ENCODE measurements at regions not wholly inside any gene's neighbourhood (a gene's known extent, or its start where the extent isn't known, plus 50 kb on each side); places are given as distances from the start of the nearest gene placed in this dataset.

DNA sequence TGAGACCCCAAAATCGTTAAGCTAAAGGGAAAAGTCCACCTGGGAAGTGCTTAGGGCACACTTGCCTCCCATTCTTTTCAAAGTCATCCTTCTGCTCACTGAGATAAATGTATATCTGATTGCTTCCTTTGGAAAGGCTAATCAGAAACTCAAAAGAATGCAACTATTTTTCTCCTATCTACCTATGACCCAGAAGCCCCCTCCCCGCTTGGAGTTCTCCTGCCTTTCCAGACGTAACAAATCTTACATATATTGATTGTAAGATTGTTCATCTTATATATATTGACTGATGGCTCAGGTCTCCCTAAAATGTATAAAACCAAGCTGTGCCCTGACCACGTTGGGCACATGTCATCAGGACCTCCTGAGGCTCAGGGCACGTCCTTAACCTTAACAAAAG lies 56.8 kb upstream of the ACAN start:
- H3K4me1 ChIP-seq = no peaks in the 10 kb centered on the region
- no peak overlapping the region for H3K4me3 ChIP-seq
- no peak overlapping the region for H3K27ac ChIP-seq
- H3K27me3 ChIP-seq = peaks cover 0 to 10% of the 10 kb centered on the region in 2 donors
- no peaks in the 10 kb centered on the region for H3K9me3 ChIP-seq
- H3K36me3 ChIP-seq = no peaks in the 10 kb centered on the region
- intact Hi-C loops (cut with DNase I; ENCODE audit: low total_unique reads) = no loop called here
- TF ChIP-seq, protein P1, sequence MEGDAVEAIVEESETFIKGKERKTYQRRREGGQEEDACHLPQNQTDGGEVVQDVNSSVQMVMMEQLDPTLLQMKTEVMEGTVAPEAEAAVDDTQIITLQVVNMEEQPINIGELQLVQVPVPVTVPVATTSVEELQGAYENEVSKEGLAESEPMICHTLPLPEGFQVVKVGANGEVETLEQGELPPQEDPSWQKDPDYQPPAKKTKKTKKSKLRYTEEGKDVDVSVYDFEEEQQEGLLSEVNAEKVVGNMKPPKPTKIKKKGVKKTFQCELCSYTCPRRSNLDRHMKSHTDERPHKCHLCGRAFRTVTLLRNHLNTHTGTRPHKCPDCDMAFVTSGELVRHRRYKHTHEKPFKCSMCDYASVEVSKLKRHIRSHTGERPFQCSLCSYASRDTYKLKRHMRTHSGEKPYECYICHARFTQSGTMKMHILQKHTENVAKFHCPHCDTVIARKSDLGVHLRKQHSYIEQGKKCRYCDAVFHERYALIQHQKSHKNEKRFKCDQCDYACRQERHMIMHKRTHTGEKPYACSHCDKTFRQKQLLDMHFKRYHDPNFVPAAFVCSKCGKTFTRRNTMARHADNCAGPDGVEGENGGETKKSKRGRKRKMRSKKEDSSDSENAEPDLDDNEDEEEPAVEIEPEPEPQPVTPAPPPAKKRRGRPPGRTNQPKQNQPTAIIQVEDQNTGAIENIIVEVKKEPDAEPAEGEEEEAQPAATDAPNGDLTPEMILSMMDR (IDR thresholded peaks at IDR 0.05) = no peak
- TF ChIP-seq POLR2AphosphoS5 (IDR thresholded peaks at IDR 0.05) (no peak), POLR2A (IDR thresholded peaks at IDR 0.05) (no peak)
- no peak for DNase-seq (ENCODE audit: low spot score in 2 of 2)

DNA sequence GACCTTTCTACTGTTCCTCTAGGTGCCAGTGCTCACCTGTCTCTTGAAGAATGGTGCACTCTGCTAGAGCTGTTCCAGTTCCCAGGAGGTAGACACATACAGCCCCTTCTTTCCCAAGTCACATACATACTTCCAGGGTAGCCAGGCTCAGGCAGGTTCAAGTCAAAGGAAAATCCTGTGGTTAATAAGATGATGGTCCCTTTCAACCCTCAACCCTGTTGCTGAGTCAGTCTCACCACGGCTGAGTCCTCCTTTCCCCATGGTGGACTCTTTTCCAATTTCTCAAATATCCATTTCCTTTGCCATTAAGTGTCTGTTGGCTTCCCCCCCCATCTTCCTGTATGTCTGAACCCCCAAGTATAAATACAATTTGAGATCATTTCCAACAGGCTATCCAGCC lies 56.1 kb upstream of the ACAN start:
- Histone ChIP-seq H3K27me3 (peaks cover 0 to 3% of the 10 kb centered on the region in 2 donors), H3K27ac (no peak overlapping the region), H3K4me3 (no peak overlapping the region), H3K9me3 (no peaks in the 10 kb centered on the region), H3K36me3 (no peaks in the 10 kb centered on the region), H3K4me1 (no peaks in the 10 kb centered on the region)
- intact Hi-C loops (cut with DNase I; ENCODE audit: low total_unique reads) = no loop called here
- TF ChIP-seq, protein P1 (IDR thresholded peaks at IDR 0.05) = no peak
- TF ChIP-seq POLR2AphosphoS5 (IDR thresholded peaks at IDR 0.05) (no peak), POLR2A (IDR thresholded peaks at IDR 0.05) (no peak)
- DNase-seq (ENCODE audit: low spot score in 2 of 2) = no peak

DNA sequence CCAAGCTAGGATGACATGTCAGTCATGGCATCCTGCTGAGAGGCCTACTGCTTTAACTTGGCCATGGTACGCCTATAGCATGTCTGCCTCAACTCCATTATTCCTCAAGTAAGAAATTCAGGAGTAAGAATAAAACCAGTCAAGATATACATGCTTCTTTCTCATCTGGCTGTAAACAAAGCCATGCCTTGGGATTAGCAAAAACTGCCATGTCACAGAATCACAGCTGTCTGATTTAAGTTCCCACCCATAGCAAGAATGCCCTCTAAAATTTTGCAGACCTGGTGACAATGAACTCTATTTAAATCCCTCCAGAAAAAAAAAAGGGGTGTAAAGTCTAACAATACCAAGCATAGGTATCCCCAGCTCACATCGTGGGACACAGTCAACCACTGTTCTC lies 55.6 kb upstream of the ACAN start:
- no peaks in the 10 kb centered on the region for H3K4me1 ChIP-seq
- no peak for DNase-seq (ENCODE audit: low spot score in 2 of 2)
- TF ChIP-seq, protein P1 (IDR thresholded peaks at IDR 0.05) = no peak
- TF ChIP-seq POLR2AphosphoS5 (IDR thresholded peaks at IDR 0.05) (no peak), POLR2A (IDR thresholded peaks at IDR 0.05) (no peak)

DNA sequence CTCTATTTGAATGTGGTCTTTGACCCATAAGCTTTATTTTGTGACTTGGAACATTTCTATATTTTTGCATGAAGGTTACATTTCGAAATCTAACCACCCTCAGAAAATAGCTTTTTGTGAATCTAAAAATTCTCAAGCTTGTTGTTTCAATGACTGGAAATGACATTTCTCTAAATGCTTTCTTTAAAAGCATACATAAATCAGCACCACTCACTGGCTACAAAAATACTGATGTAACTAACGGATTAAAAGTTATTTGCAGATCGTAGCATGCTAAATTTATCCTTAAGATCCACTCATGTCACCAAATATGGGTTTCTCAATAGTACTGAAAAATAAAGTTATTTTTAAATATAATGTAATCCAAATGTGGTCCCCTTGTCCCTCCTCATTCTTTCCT lies 55.2 kb upstream of the ACAN start:
- H3K27ac ChIP-seq = no peak overlapping the region
- no peak overlapping the region for H3K4me3 ChIP-seq
- no peak for TF ChIP-seq POLR2AphosphoS5 (IDR thresholded peaks at IDR 0.05)
- no peak for TF ChIP-seq POLR2A (IDR thresholded peaks at IDR 0.05)
- H3K36me3 ChIP-seq = no peaks in the 10 kb centered on the region
- intact Hi-C loops (cut with DNase I; ENCODE audit: low total_unique reads) = no loop called here
- no peaks in the 10 kb centered on the region for H3K27me3 ChIP-seq
- no peak for DNase-seq (ENCODE audit: low spot score in 2 of 2)
- H3K4me1 ChIP-seq = no peaks in the 10 kb centered on the region
- H3K9me3 ChIP-seq = no peaks in the 10 kb centered on the region

More for the DNA sequence above, 55.6 kb upstream of the ACAN start:
- Histone ChIP-seq H3K27me3 (no peaks in the 10 kb centered on the region), H3K27ac (no peak overlapping the region), H3K36me3 (no peaks in the 10 kb centered on the region), H3K9me3 (no peaks in the 10 kb centered on the region), H3K4me3 (no peak overlapping the region)
- intact Hi-C loops (cut with DNase I; ENCODE audit: low total_unique reads) = no loop called here

DNA sequence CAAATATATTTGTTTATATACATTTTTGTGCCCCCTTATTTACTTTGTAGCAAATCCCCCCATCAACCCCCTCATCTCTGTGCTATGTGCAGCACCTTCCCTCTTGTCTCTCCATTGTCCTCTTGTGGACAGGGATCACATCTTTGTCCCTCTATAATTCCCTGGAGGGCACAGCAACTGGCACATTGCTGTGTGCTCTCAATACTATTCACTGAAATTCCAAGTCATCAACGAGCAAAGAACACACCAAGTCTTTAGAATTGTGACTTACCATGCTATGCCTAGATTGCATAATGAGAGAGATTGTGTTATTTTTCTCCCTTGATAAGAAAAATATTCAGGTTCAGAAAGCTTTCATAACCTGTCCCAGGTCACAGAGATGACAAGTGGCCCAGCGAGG lies 54.6 kb upstream of the ACAN start:
- no peak overlapping the region for H3K27ac ChIP-seq
- H3K27me3 ChIP-seq = no peaks in the 10 kb centered on the region
- no peaks in the 10 kb centered on the region for H3K9me3 ChIP-seq
- no peaks in the 10 kb centered on the region for H3K36me3 ChIP-seq
- DNase-seq (ENCODE audit: low spot score in 2 of 2) = no peak
- intact Hi-C loops (cut with DNase I; ENCODE audit: low total_unique reads) = no loop called here
- H3K4me3 ChIP-seq = no peak overlapping the region
- no peaks in the 10 kb centered on the region for H3K4me1 ChIP-seq
- TF ChIP-seq, protein P1 (IDR thresholded peaks at IDR 0.05) = no peak
- TF ChIP-seq POLR2A (IDR thresholded peaks at IDR 0.05) = no peak

DNA sequence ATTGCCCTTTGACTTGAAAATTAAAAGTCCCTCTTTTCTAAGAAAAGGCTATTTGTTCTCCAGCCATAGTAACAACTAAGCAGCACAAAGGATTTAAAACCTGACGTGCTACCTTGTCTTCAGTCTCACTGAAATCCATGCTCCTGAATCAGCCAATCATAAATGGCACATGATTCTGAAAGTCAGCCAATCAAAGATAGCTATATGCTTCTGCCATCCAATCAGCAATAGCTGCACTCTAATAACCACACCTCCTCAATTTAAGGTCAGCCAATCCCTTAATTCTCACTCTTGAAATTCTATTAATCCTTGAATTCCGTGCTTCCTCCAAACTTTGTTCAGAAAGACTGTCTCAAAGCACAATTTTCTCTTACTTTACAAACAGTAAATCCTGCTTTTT lies 53.5 kb upstream of the ACAN start:
- no peaks in the 10 kb centered on the region for H3K4me1 ChIP-seq
- no peaks in the 10 kb centered on the region for H3K36me3 ChIP-seq
- DNase-seq (ENCODE audit: low spot score in 2 of 2) = no peak
- TF ChIP-seq, protein P1 (IDR thresholded peaks at IDR 0.05) = no peak
- TF ChIP-seq POLR2A (IDR thresholded peaks at IDR 0.05) (no peak), POLR2AphosphoS5 (IDR thresholded peaks at IDR 0.05) (no peak)
- H3K27me3 ChIP-seq = no peaks in the 10 kb centered on the region
- intact Hi-C loops (cut with DNase I; ENCODE audit: low total_unique reads) = no loop called here
- H3K27ac ChIP-seq = no peak overlapping the region
- no peak overlapping the region for H3K4me3 ChIP-seq
- no peaks in the 10 kb centered on the region for H3K9me3 ChIP-seq

Measured in breast epithelium (tissue), 4 donors.